GM10266 (cell line): ENCODE measurements at regions not wholly inside any gene's neighbourhood (a gene's known extent, or its start where the extent isn't known, plus 50 kb on each side); places are given as distances from the start of the nearest gene placed in this dataset.

Experiments
- DNase-seq: peaks from one replicate; pipeline ENCODE4 v3.0.0; 2012; ENCODE audit errors: extremely low spot score
- CTCF ChIP-seq: IDR thresholded peaks from 2 replicates; pipeline ENCODE4 v1.5.1; 2012; ENCODE audit warnings: mild to moderate bottlenecking, low read depth; ENCODE audit not compliant: control insufficient read depth, insufficient read depth; ENCODE audit errors: missing control alignments

GRCh38 chr1:96080925-96081324 lies 640.7 kb upstream of the PTBP2 start:
- TF ChIP-seq CTCF: no peak
- DNase-seq: no peak

- DNase-seq: no peak
- TF ChIP-seq CTCF: no peak
Observed at GRCh38 chr1:96087719-96088118, 633.9 kb upstream of the PTBP2 start.

- TF ChIP-seq CTCF: no peak
- no peak for DNase-seq
Observed at GRCh38 chr1:96090134-96090533, 631.5 kb upstream of the PTBP2 start.

- no peak for TF ChIP-seq CTCF
- DNase-seq: no peak
Observed at GRCh38 chr1:96095849-96096612, 625.6 kb upstream of the PTBP2 start.

- no peak for DNase-seq
- TF ChIP-seq CTCF: no peak
Observed at GRCh38 chr1:96096613-96097321, 624.8 kb upstream of the PTBP2 start.

GRCh38 chr1:96104506-96104905 lies 617.1 kb upstream of the PTBP2 start:
- no peak for DNase-seq
- TF ChIP-seq CTCF: no peak

GRCh38 chr1:96104906-96105305 lies 616.7 kb upstream of the PTBP2 start:
- no peak for DNase-seq
- TF ChIP-seq CTCF: no peak
